ENCODE measurements at regions not wholly inside any gene's neighbourhood (a gene's known extent, or its start where the extent isn't known, plus 50 kb on each side); places are given as distances from the start of the nearest gene placed in this dataset.

GRCh38 chr2:193103064-193103463 is 908.3 kb upstream of the TMEFF2 start:
- TF ChIP-seq CTCF (IDR thresholded peaks at IDR 0.05) (no peak), ZFX (IDR thresholded peaks at IDR 0.05; ENCODE audit: borderline replicate concordance) (no peak)

All from 22Rv1 (cell line).